H9 (cell line): ENCODE measurements at regions not wholly inside any gene's neighbourhood (a gene's known extent, or its start where the extent isn't known, plus 50 kb on each side); places are given as distances from the start of the nearest gene placed in this dataset.

ENCODE experiments used
- DNase-seq: peaks from one replicate; pipeline ENCODE4 v3.0.0-alpha.2; 2017
- H2AFZ ChIP-seq: one replicate; pipeline ENCODE4 v1.6.1; 2013; ENCODE audit warnings: mild to moderate bottlenecking, low read length, control low read depth, moderate library complexity
- H2AK5ac ChIP-seq: 2 replicates; pipeline ENCODE4 v1.6.1; 2013; ENCODE audit warnings: low read length, control low read depth, mixed read lengths; ENCODE audit not compliant: insufficient read length
- H2BK120ac ChIP-seq: one replicate; pipeline ENCODE4 v1.6.1; 2013; ENCODE audit warnings: low read depth, mild to moderate bottlenecking, low read length, control low read depth, inconsistent platforms; ENCODE audit not compliant: poor library complexity, severe bottlenecking
- H2BK12ac ChIP-seq: 2 replicates; pipeline ENCODE4 v1.6.1; 2013; ENCODE audit warnings: low read length, control low read depth, mixed read lengths, low read depth; ENCODE audit not compliant: insufficient read length
- H2BK15ac ChIP-seq: 2 replicates; pipeline ENCODE4 v1.6.1; 2013; ENCODE audit warnings: low read depth, low read length, control low read depth
- H2BK20ac ChIP-seq: one replicate; pipeline ENCODE4 v1.6.1; 2013; ENCODE audit warnings: low read depth, mild to moderate bottlenecking, low read length, control low read depth, inconsistent platforms; ENCODE audit not compliant: poor library complexity, severe bottlenecking
- H2BK5ac ChIP-seq: 2 replicates; pipeline ENCODE4 v1.6.1; 2013; ENCODE audit warnings: low read length, control low read depth, mixed read lengths; ENCODE audit not compliant: insufficient read length
- H3K14ac ChIP-seq: 2 replicates; pipeline ENCODE4 v1.6.1; 2013; ENCODE audit warnings: low read length, control low read depth; ENCODE audit not compliant: insufficient read depth
- H3K18ac ChIP-seq: 2 replicates; pipeline ENCODE4 v1.6.1; 2013; ENCODE audit warnings: low read depth, mild to moderate bottlenecking, mixed read lengths, low read length, control low read depth; ENCODE audit not compliant: insufficient read length
- H3K23ac ChIP-seq: 2 replicates; pipeline ENCODE4 v1.6.1; 2013; ENCODE audit warnings: low read length, control low read depth, mixed read lengths, low read depth; ENCODE audit not compliant: insufficient read length
- H3K23me2 ChIP-seq: 2 replicates; pipeline ENCODE4 v1.6.1; 2013; ENCODE audit warnings: low read depth, mild to moderate bottlenecking, mixed read lengths, low read length, control low read depth; ENCODE audit not compliant: insufficient read length, poor library complexity, severe bottlenecking
- H3K27ac ChIP-seq: 2 replicates; pipeline ENCODE4 v1.5.1; 2013; ENCODE audit warnings: low read length, control low read depth, mixed read lengths, low read depth; ENCODE audit not compliant: insufficient read length
- H3K27me3 ChIP-seq: 2 replicates; pipeline ENCODE4 v1.6.1; 2013; ENCODE audit warnings: low read length, control low read depth, inconsistent platforms; ENCODE audit not compliant: insufficient read depth
- H3K4ac ChIP-seq: 2 replicates; pipeline ENCODE4 v1.6.1; 2013; ENCODE audit warnings: low read depth, mild to moderate bottlenecking, control low read depth, inconsistent platforms, low read length, moderate library complexity
- H3K4me1 ChIP-seq: 2 replicates; pipeline ENCODE4 v1.6.1; 2013; ENCODE audit warnings: low read length, control low read depth, inconsistent platforms; ENCODE audit not compliant: insufficient read depth
- H3K4me2 ChIP-seq: 2 replicates; pipeline ENCODE4 v1.6.1; 2013; ENCODE audit warnings: low read length, control low read depth, mixed read lengths; ENCODE audit not compliant: insufficient read length, insufficient read depth
- H3K56ac ChIP-seq: 2 replicates; pipeline ENCODE4 v1.6.1; 2013; ENCODE audit warnings: low read depth, mild to moderate bottlenecking, mixed read lengths, low read length, control low read depth; ENCODE audit not compliant: insufficient read length
- H3K79me1 ChIP-seq: 2 replicates; pipeline ENCODE4 v1.6.1; 2013; ENCODE audit warnings: low read depth, mild to moderate bottlenecking, moderate library complexity, low read length, control low read depth, inconsistent platforms; ENCODE audit not compliant: insufficient read depth, poor library complexity, severe bottlenecking
- H3K79me2 ChIP-seq: 2 replicates; pipeline ENCODE4 v1.6.1; 2013; ENCODE audit warnings: low read length, control low read depth, inconsistent platforms; ENCODE audit not compliant: insufficient read depth
- H3K9ac ChIP-seq: 2 replicates; pipeline ENCODE4 v1.6.1; 2013; ENCODE audit warnings: low read length, control low read depth, mixed read lengths; ENCODE audit not compliant: insufficient read length; ENCODE audit errors: extremely low read depth
- H3K9me3 ChIP-seq: one replicate; pipeline ENCODE4 v1.6.1; 2013; ENCODE audit warnings: low read depth, low read length, inconsistent platforms; ENCODE audit not compliant: control insufficient read depth
- H3T11ph ChIP-seq: one replicate; pipeline ENCODE4 v1.6.1; 2013; ENCODE audit warnings: mild to moderate bottlenecking, low read length, control low read depth, inconsistent platforms
- H4K20me1 ChIP-seq: one replicate; pipeline ENCODE4 v1.6.1; 2013; ENCODE audit not compliant: control insufficient read depth, insufficient read length, insufficient read depth
- H4K5ac ChIP-seq: 2 replicates; pipeline ENCODE4 v1.6.1; 2013; ENCODE audit warnings: low read depth, mild to moderate bottlenecking, mixed read lengths, low read length, control low read depth; ENCODE audit not compliant: insufficient read length
- H4K8ac ChIP-seq: replicated peaks from 2 replicates; pipeline ENCODE4 v1.6.1; 2013; ENCODE audit warnings: low read length, control low read depth, mixed read lengths, low read depth; ENCODE audit not compliant: insufficient read length
- H4K91ac ChIP-seq: 2 replicates; pipeline ENCODE4 v1.6.1; 2013; ENCODE audit warnings: low read depth, mild to moderate bottlenecking, moderate library complexity, mixed read lengths, low read length, control low read depth; ENCODE audit not compliant: insufficient read length
- H3K27ac Mint-ChIP-seq, 3 experiments: 2 replicates in 2 of 3; 3 replicates in 1 of 3; pipeline ENCODE4 v1.8.0; 2020 to 2021; ENCODE audit warnings: mixed read lengths in 3 of 3, mild to moderate bottlenecking in 1 of 3, moderate library complexity in 1 of 3
- H3K27me3 Mint-ChIP-seq: 2 replicates; pipeline ENCODE4 v1.8.0; 2021; ENCODE audit warnings: low read depth, mild to moderate bottlenecking, moderate library complexity, mixed read lengths
- H3K36me3 Mint-ChIP-seq, 3 experiments: 2 replicates in 2 of 3; 3 replicates in 1 of 3; pipeline ENCODE4 v1.8.0; 2020 to 2021; ENCODE audit warnings: low read depth in 3 of 3, mixed read lengths in 3 of 3; ENCODE audit not compliant: insufficient read depth in 1 of 3
- H3K4me1 Mint-ChIP-seq, 2 experiments: 2 replicates each; pipeline ENCODE4 v1.8.0; 2020; ENCODE audit warnings: mixed read lengths in 2 of 2
- H3K4me3 Mint-ChIP-seq, 2 experiments: 2 replicates in 1 of 2; 3 replicates in 1 of 2; pipeline ENCODE4 v1.8.0; 2020 to 2021; ENCODE audit warnings: mild to moderate bottlenecking in 2 of 2, mixed read lengths in 2 of 2, moderate library complexity in 1 of 2
- H3K9me3 Mint-ChIP-seq, 2 experiments: 2 replicates in 1 of 2; 3 replicates in 1 of 2; pipeline ENCODE4 v1.8.0; 2020; ENCODE audit warnings: mild to moderate bottlenecking in 2 of 2, mixed read lengths in 2 of 2, moderate library complexity in 1 of 2
- WGBS: extraction: QIAGEN DNeasy Blood & Tissue Kit; methylation state at CpG from one replicate; pipeline ENCODE4 v1.1.7; 2013; ENCODE audit warnings: missing lambda C conversion rate, low lambda C conversion rate, mixed read lengths; ENCODE audit not compliant: insufficient read length; ENCODE audit errors: extremely low coverage; 5-methylcytosine and 5-hydroxymethylcytosine counted together
- TF ChIP-seq, protein P1 (sequence below): fragments of 200-600 bp; sonication (generic); conservative IDR thresholded peaks from 3 replicates; pipeline ENCODE4 v1.8.0; 2021; ENCODE audit warnings: antibody characterized with exemption, mild to moderate bottlenecking

DNA sequence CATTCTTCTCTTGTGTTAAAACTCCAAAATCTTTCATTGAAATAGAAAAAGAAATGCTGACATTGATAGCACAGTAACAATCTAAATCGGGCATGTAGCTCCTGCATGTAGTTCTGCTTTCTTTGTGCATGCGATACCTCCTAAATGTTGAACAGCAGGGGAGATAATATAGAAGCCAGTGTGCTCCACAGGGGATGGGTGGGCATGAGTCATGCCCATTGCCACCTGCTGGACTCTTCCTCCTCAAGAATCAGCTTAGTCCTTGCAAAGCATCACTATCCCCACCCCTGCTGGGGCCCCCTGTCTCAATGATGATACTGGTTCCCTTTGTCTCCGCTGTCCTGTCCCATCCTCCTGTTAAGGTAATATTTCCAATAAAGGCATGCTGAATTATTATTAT, 203.0 kb downstream of the RWDD3 start:
- Mint-ChIP-seq H3K27ac (no peak overlapping the region), H3K9me3 (no peaks in the 10 kb centered on the region), H3K4me3 (no peak overlapping the region), H3K27me3 (no peaks in the 10 kb centered on the region), H3K4me1 (peaks cover 29% of the 10 kb centered on the region in 2 experiments), H3K36me3 (no peaks in the 10 kb centered on the region)
- no peak overlapping the region for H4K91ac ChIP-seq
- H3K56ac ChIP-seq = no peak overlapping the region
- no peak overlapping the region for H3K14ac ChIP-seq
- H3K9me3 ChIP-seq = no peaks in the 10 kb centered on the region
- no peak overlapping the region for H3K4ac ChIP-seq
- no CpG with 5 or more reads among the region's 3 CpGs for WGBS
- H2AK5ac ChIP-seq = no peak overlapping the region
- H3T11ph ChIP-seq = no peak overlapping the region
- H3K9ac ChIP-seq = no peak overlapping the region
- H3K27me3 ChIP-seq = no peaks in the 10 kb centered on the region
- peaks cover 7% of the 10 kb centered on the region for H3K4me1 ChIP-seq
- no peak overlapping the region for H2BK12ac ChIP-seq
- TF ChIP-seq, protein P1, sequence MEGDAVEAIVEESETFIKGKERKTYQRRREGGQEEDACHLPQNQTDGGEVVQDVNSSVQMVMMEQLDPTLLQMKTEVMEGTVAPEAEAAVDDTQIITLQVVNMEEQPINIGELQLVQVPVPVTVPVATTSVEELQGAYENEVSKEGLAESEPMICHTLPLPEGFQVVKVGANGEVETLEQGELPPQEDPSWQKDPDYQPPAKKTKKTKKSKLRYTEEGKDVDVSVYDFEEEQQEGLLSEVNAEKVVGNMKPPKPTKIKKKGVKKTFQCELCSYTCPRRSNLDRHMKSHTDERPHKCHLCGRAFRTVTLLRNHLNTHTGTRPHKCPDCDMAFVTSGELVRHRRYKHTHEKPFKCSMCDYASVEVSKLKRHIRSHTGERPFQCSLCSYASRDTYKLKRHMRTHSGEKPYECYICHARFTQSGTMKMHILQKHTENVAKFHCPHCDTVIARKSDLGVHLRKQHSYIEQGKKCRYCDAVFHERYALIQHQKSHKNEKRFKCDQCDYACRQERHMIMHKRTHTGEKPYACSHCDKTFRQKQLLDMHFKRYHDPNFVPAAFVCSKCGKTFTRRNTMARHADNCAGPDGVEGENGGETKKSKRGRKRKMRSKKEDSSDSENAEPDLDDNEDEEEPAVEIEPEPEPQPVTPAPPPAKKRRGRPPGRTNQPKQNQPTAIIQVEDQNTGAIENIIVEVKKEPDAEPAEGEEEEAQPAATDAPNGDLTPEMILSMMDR = no peak
- no peak overlapping the region for H4K5ac ChIP-seq
- no peak overlapping the region for H3K18ac ChIP-seq
- H2BK120ac ChIP-seq = no peak overlapping the region
- H2BK15ac ChIP-seq = no peak overlapping the region
- no peak for DNase-seq
- H3K23ac ChIP-seq = no peak overlapping the region
- H4K8ac ChIP-seq = no peak overlapping the region
- no peak overlapping the region for H3K27ac ChIP-seq
- no peak overlapping the region for H3K4me2 ChIP-seq
- H2AFZ ChIP-seq = no peak overlapping the region
- H4K20me1 ChIP-seq = no peaks in the 10 kb centered on the region
- H2BK20ac ChIP-seq = no peak overlapping the region
- no peaks in the 10 kb centered on the region for H3K79me2 ChIP-seq
- no peak overlapping the region for H2BK5ac ChIP-seq
- no peaks in the 10 kb centered on the region for H3K23me2 ChIP-seq
- H3K79me1 ChIP-seq = no peaks in the 10 kb centered on the region
